ENCODE measurements at regions not wholly inside any gene's neighbourhood (a gene's known extent, or its start where the extent isn't known, plus 50 kb on each side); places are given as distances from the start of the nearest gene placed in this dataset.

DNA sequence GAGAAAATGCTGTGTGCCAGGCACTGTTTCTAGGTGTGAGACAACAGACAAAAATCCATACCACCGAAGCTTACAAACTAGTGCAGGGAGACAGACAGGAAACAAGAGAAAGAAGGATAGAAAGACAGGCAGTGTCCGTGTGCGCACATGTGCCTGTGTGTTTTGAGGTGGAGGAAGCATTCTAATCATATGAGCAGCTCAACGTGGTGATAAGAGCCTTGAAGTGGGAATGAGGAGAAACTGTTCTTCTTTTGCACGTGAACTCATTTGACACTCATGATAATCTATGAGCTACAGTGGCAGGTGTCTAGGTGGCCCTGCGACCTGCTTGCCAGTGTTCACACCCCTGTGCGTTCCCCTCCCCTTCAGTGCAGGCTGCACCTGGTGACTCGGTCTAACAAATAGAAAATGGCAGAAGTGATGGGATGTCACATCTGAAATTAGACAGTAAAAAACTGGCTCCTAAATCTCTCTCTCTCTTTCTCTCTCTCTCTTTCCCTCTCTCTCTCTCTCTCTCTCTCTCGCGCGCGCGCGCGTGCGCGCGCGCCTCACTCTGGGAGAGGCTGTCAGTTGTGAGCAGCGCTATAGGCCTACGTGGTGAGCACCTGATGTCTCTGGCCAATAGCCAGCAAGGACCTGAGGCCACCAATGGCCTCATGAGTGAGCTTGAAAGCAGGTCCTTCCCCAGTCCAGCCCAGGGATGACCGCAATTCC, 74.8 kb downstream of the EN1 start:
- H3K36me3 ChIP-seq (ENCODE audit: insufficient read depth, low read length), result no peaks in the 10 kb centered on the region
- H3K4me2 ChIP-seq (ENCODE audit: low read length), result no peak overlapping the region
- H2AFZ ChIP-seq (ENCODE audit: low read depth, low read length), result no peak overlapping the region
- no peaks in the 10 kb centered on the region for H3K36me3 Mint-ChIP-seq (ENCODE audit: low read depth, unreplicated experiment)
- no peak overlapping the region for H3K27ac ChIP-seq (ENCODE audit: low read depth, low read length)
- H3K4me1 ChIP-seq (ENCODE audit: insufficient read depth, low read length), result no peaks in the 10 kb centered on the region
- FAIRE-seq (no peak), DNase-seq (ENCODE audit: low read depth) (no peak)
- H3K79me2 ChIP-seq (ENCODE audit: insufficient read depth, low read length), result no peaks in the 10 kb centered on the region
- H3K4me1 Mint-ChIP-seq (ENCODE audit: low read depth, unreplicated experiment), result no peaks in the 10 kb centered on the region
- TF ChIP-seq CTCF (IDR thresholded peaks at IDR 0.05; ENCODE audit: insufficient read depth, low read depth, low read length), result no peak
- no peak for TF ChIP-seq EZH2 (IDR thresholded peaks at IDR 0.05; ENCODE audit: insufficient read depth, low read length)
- no peaks in the 10 kb centered on the region for H4K20me1 ChIP-seq (ENCODE audit: insufficient read depth, low read length)
- peaks cover 5% of the 10 kb centered on the region for H3K9me3 Mint-ChIP-seq (ENCODE audit: unreplicated experiment)
- peaks cover 61% of the 10 kb centered on the region for H3K27me3 Mint-ChIP-seq (ENCODE audit: low read depth, unreplicated experiment)
- H3K4me3 Mint-ChIP-seq (ENCODE audit: unreplicated experiment), result no peak overlapping the region
- H3K27ac Mint-ChIP-seq (ENCODE audit: unreplicated experiment), result no peak overlapping the region
- H3K27me3 ChIP-seq (ENCODE audit: insufficient read depth, low read length), result peaks cover 5% of the 10 kb centered on the region
- no peak overlapping the region for H3K9ac ChIP-seq (ENCODE audit: low read length)
- H3K4me3 ChIP-seq (ENCODE audit: insufficient read depth, low read depth, low read length), result no peak overlapping the region
- H3K9me3 ChIP-seq (ENCODE audit: insufficient read depth, low read depth, low read length), result no peaks in the 10 kb centered on the region

GRCh38 chr2:118769707-118770400, 77.6 kb downstream of the EN1 start:
- FAIRE-seq (no peak), DNase-seq (ENCODE audit: low read depth) (no peak)
- Histone ChIP-seq H4K20me1 (ENCODE audit: insufficient read depth, low read length) (no peaks in the 10 kb centered on the region), H3K9ac (ENCODE audit: low read length) (no peak overlapping the region), H3K4me3 (ENCODE audit: insufficient read depth, low read depth, low read length) (no peak overlapping the region), H3K27ac (ENCODE audit: low read depth, low read length) (no peak overlapping the region), H3K4me2 (ENCODE audit: low read length) (no peak overlapping the region), H3K79me2 (ENCODE audit: insufficient read depth, low read length) (no peaks in the 10 kb centered on the region), H3K27me3 (ENCODE audit: insufficient read depth, low read length) (peaks cover 7% of the 10 kb centered on the region), H3K4me1 (ENCODE audit: insufficient read depth, low read length) (no peaks in the 10 kb centered on the region), H3K36me3 (ENCODE audit: insufficient read depth, low read length) (no peaks in the 10 kb centered on the region), H3K9me3 (ENCODE audit: insufficient read depth, low read depth, low read length) (no peaks in the 10 kb centered on the region), H2AFZ (ENCODE audit: low read depth, low read length) (no peak overlapping the region)
- TF ChIP-seq EZH2 (IDR thresholded peaks at IDR 0.05; ENCODE audit: insufficient read depth, low read length) (no peak), CTCF (IDR thresholded peaks at IDR 0.05; ENCODE audit: insufficient read depth, low read depth, low read length) (no peak)
- no peaks in the 10 kb centered on the region for H3K4me1 Mint-ChIP-seq (ENCODE audit: low read depth, unreplicated experiment)
- H3K27ac Mint-ChIP-seq (ENCODE audit: unreplicated experiment), result no peak overlapping the region
- peaks cover 75% of the 10 kb centered on the region for H3K27me3 Mint-ChIP-seq (ENCODE audit: low read depth, unreplicated experiment)
- no peak overlapping the region for H3K4me3 Mint-ChIP-seq (ENCODE audit: unreplicated experiment)
- H3K9me3 Mint-ChIP-seq (ENCODE audit: unreplicated experiment), result peaks cover 5% of the 10 kb centered on the region
- H3K36me3 Mint-ChIP-seq (ENCODE audit: low read depth, unreplicated experiment), result no peaks in the 10 kb centered on the region

DNA sequence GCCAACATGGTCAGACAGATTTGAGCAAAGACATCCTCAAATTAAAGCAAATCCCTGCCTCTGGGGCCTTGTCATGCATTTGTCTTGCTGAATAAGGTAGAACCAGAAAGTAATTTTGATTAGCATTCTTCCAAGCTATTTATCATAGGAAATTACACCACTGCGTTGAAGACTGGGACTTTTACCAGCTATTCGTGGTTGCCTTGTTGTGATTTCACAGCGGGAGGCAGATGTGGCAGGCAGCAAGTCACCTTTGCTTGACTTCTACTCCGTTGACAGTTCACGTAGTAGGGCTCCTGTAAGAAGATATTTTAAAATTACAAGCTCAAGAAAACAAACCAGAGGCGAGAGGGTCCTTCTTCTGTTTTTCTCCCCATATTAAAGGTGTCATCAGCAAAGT, 80.6 kb downstream of the EN1 start:
- H2AFZ ChIP-seq (ENCODE audit: low read depth, low read length), result no peak overlapping the region
- H4K20me1 ChIP-seq (ENCODE audit: insufficient read depth, low read length), result no peaks in the 10 kb centered on the region
- no peaks in the 10 kb centered on the region for H3K36me3 ChIP-seq (ENCODE audit: insufficient read depth, low read length)
- Mint-ChIP-seq H3K27ac (ENCODE audit: unreplicated experiment) (no peak overlapping the region), H3K4me1 (ENCODE audit: low read depth, unreplicated experiment) (no peaks in the 10 kb centered on the region), H3K27me3 (ENCODE audit: low read depth, unreplicated experiment) (peaks cover 79% of the 10 kb centered on the region), H3K4me3 (ENCODE audit: unreplicated experiment) (no peak overlapping the region), H3K9me3 (ENCODE audit: unreplicated experiment) (peaks cover 5% of the 10 kb centered on the region), H3K36me3 (ENCODE audit: low read depth, unreplicated experiment) (no peaks in the 10 kb centered on the region)
- DNase-seq (ENCODE audit: low read depth) (peak; percentile 10), FAIRE-seq (no peak)
- H3K9ac ChIP-seq (ENCODE audit: low read length), result no peak overlapping the region
- no peak for TF ChIP-seq CTCF (IDR thresholded peaks at IDR 0.05; ENCODE audit: insufficient read depth, low read depth, low read length)
- TF ChIP-seq EZH2 (IDR thresholded peaks at IDR 0.05; ENCODE audit: insufficient read depth, low read length), result no peak
- no peaks in the 10 kb centered on the region for H3K9me3 ChIP-seq (ENCODE audit: insufficient read depth, low read depth, low read length)
- no peak overlapping the region for H3K4me2 ChIP-seq (ENCODE audit: low read length)
- peaks cover 8% of the 10 kb centered on the region for H3K27me3 ChIP-seq (ENCODE audit: insufficient read depth, low read length)
- H3K4me1 ChIP-seq (ENCODE audit: insufficient read depth, low read length), result no peaks in the 10 kb centered on the region
- no peak overlapping the region for H3K4me3 ChIP-seq (ENCODE audit: insufficient read depth, low read depth, low read length)
- H3K79me2 ChIP-seq (ENCODE audit: insufficient read depth, low read length), result no peaks in the 10 kb centered on the region
- no peak overlapping the region for H3K27ac ChIP-seq (ENCODE audit: low read depth, low read length)
